ENCODE measurements at regions not wholly inside any gene's neighbourhood (a gene's known extent, or its start where the extent isn't known, plus 50 kb on each side); places are given as distances from the start of the nearest gene placed in this dataset.

DNA sequence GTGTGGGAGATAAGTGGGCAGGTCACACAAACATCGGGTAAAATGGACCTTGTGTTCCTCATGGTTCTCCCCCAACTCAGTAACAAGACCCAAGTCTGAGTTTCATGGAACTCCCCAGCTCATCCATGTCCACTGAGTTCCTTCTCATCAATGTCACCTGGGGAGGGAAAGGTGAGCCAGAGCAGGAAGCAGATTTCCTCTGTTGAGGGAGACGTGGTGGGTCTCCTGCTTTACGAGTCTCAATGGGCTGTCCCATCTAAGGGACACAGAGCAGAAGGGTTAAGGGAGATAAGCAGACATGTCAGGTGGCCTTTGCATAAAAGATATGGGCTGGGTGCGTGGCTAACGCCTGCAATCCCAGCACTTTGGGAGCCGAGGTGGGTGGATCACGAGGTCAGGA lies 56.5 kb upstream of the SORCS3 start:
- WGBS, 2 donors: 84 to 89% methylated on average over 7 of the region's 7 CpGs
- intact Hi-C loops (cut with DNase I; ENCODE audit: low total_unique reads): no loop called here
- Histone ChIP-seq H3K9me3 (no peaks in the 10 kb centered on the region), H3K27me3 (no peaks in the 10 kb centered on the region), H3K4me3 (no peak overlapping the region), H3K4me1 (peaks cover 4% of the 10 kb centered on the region), H3K27ac (no peak overlapping the region), H3K36me3 (ENCODE audit: low read depth, missing control alignments) (no peaks in the 10 kb centered on the region)
- TF ChIP-seq, protein P1, sequence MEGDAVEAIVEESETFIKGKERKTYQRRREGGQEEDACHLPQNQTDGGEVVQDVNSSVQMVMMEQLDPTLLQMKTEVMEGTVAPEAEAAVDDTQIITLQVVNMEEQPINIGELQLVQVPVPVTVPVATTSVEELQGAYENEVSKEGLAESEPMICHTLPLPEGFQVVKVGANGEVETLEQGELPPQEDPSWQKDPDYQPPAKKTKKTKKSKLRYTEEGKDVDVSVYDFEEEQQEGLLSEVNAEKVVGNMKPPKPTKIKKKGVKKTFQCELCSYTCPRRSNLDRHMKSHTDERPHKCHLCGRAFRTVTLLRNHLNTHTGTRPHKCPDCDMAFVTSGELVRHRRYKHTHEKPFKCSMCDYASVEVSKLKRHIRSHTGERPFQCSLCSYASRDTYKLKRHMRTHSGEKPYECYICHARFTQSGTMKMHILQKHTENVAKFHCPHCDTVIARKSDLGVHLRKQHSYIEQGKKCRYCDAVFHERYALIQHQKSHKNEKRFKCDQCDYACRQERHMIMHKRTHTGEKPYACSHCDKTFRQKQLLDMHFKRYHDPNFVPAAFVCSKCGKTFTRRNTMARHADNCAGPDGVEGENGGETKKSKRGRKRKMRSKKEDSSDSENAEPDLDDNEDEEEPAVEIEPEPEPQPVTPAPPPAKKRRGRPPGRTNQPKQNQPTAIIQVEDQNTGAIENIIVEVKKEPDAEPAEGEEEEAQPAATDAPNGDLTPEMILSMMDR (IDR thresholded peaks at IDR 0.05): no peak
- no peak for TF ChIP-seq POLR2A (IDR thresholded peaks at IDR 0.05)
- no peak for DNase-seq

GRCh38 chr10:104587751-104588150 lies 53.3 kb upstream of the SORCS3 start:
- Histone ChIP-seq H3K27ac (no peak overlapping the region), H3K27me3 (no peaks in the 10 kb centered on the region), H3K4me1 (no peaks in the 10 kb centered on the region), H3K36me3 (ENCODE audit: low read depth, missing control alignments) (no peaks in the 10 kb centered on the region), H3K9me3 (no peaks in the 10 kb centered on the region), H3K4me3 (no peak overlapping the region)
- 75 to 90% methylated on average over 2 of the region's 2 CpGs for WGBS, 2 donors
- TF ChIP-seq, protein P1 (IDR thresholded peaks at IDR 0.05): no peak
- no peak for TF ChIP-seq POLR2A (IDR thresholded peaks at IDR 0.05)
- intact Hi-C loops (cut with DNase I; ENCODE audit: low total_unique reads): no loop called here
- DNase-seq: no peak

DNA sequence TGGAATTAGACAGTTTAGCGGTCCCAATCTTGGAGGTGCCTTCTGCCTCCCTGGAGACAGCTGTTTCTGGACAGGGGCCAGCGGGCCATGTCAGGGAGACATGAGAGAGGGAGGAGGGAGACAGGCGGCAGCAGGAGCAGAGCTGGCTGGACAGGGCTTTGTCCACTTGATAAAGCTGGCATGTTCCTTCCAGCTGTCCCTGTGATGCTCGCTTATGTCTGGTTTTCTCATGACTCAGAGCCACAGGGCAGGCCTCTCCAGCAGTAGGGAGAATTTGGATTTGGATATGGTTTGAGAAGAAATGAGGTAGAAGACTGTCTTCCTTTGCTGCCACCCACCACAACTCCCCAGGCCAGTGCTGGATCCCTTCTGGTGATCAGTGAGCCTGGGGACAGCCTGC lies 51.7 kb upstream of the SORCS3 start:
- Histone ChIP-seq H3K4me1 (no peaks in the 10 kb centered on the region), H3K27ac (no peak overlapping the region), H3K36me3 (ENCODE audit: low read depth, missing control alignments) (no peaks in the 10 kb centered on the region), H3K9me3 (no peaks in the 10 kb centered on the region), H3K4me3 (no peak overlapping the region), H3K27me3 (no peaks in the 10 kb centered on the region)
- no peak for DNase-seq
- TF ChIP-seq, protein P1 (IDR thresholded peaks at IDR 0.05): no peak
- TF ChIP-seq POLR2A (IDR thresholded peaks at IDR 0.05): no peak
- intact Hi-C loops (cut with DNase I; ENCODE audit: low total_unique reads): no loop called here
- 62 to 68% methylated on average over 4 of the region's 4 CpGs for WGBS, 2 donors

DNA sequence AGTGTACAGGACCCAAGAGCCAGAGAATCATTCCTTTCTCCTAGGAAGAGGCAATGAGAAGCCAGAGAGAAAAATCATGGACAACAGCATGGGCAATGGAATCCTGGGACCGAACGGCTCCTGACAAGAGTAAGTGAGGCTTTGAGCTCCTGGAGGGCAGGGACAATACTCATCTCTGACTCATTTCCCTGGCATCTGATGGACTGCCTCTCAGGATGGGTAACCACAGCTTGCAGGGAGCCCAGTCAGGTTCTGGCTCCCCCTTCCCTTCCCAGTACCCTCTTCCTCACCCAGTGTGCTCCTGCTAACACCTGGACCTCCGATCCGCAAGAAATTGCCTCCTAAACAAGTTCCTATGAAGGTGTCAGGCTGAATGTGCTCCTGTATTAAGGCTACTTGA lies 51.2 kb upstream of the SORCS3 start:
- TF ChIP-seq, protein P1 (IDR thresholded peaks at IDR 0.05): no peak
- TF ChIP-seq POLR2A (IDR thresholded peaks at IDR 0.05): no peak
- WGBS, 2 donors: 87 to 96% methylated on average over 4 of the region's 4 CpGs
- Histone ChIP-seq H3K36me3 (ENCODE audit: low read depth, missing control alignments) (no peaks in the 10 kb centered on the region), H3K4me1 (no peaks in the 10 kb centered on the region), H3K27ac (no peak overlapping the region), H3K27me3 (no peaks in the 10 kb centered on the region), H3K9me3 (no peaks in the 10 kb centered on the region), H3K4me3 (no peak overlapping the region)
- intact Hi-C loops (cut with DNase I; ENCODE audit: low total_unique reads): no loop called here
- no peak for DNase-seq

All from testis (tissue), 2 donors.